ENCODE measurements at regions not wholly inside any gene's neighbourhood (a gene's known extent, or its start where the extent isn't known, plus 50 kb on each side); places are given as distances from the start of the nearest gene placed in this dataset.

- FAIRE-seq (peak; percentile 96), DNase-seq (ENCODE audit: low read depth in 1 of 2, low spot score in 2 of 2) (peak in 1 of 2 experiments; percentile 10)
- no peaks in the 10 kb centered on the region for H3K9me3 ChIP-seq (ENCODE audit: insufficient read depth in 2 of 2, low read depth in 1 of 2, low read length in 1 of 2)
- no peak overlapping the region for H3K56ac ChIP-seq (replicated peaks; ENCODE audit: insufficient read length, low read depth, low read length)
- no peaks in the 10 kb centered on the region for H4K20me1 ChIP-seq (replicated peaks in 1 of 2; ENCODE audit: control insufficient read depth in 1 of 2, insufficient read depth in 2 of 2, low read length in 2 of 2)
- H3K79me1 ChIP-seq (ENCODE audit: low read depth, low read length): no peaks in the 10 kb centered on the region
- CTCF ChIA-PET (ENCODE audit: partially characterized antibody): interaction anchor here (1.4 kb wide), 1 partner anchor 65 kb away, joined by 3 read pairs; no protein-coding TSS in a partner anchor
- no peak overlapping the region for H3K4ac ChIP-seq (replicated peaks; ENCODE audit: insufficient read length, low read depth, low read length)
- H4K5ac ChIP-seq (ENCODE audit: insufficient read length, low read depth, low read length): no peak overlapping the region
- POLR2A ChIA-PET (ENCODE audit: partially characterized antibody): no interaction called here
- H3K14ac ChIP-seq (ENCODE audit: insufficient read length): no peak overlapping the region
- H3K4me2 ChIP-seq (ENCODE audit: insufficient read depth in 1 of 2, low read depth in 2 of 2, low read length in 2 of 2): peak overlapping the region; percentile 39 to 53; a peak in 3 of 4 replicates
- H2BK5ac ChIP-seq (ENCODE audit: low read depth, low read length): no peak overlapping the region; the same call in 1 of the 2 replicates
- H3K23me2 ChIP-seq (ENCODE audit: low read depth, low read length): no peaks in the 10 kb centered on the region
- no peak overlapping the region for H3K9ac ChIP-seq (replicated peaks in 1 of 4; ENCODE audit: extremely low read depth in 1 of 4, low read depth in 3 of 4, low read length in 3 of 4)
- H3K18ac ChIP-seq (ENCODE audit: extremely low read depth, low read length): no peak overlapping the region; the same call in 1 of the 2 replicates
- no peak overlapping the region for H2BK20ac ChIP-seq (ENCODE audit: low read length)
- peak overlapping the region; percentile 41; the same call in 1 of the 2 replicates for H3K27ac ChIP-seq (ENCODE audit: low read depth, low read length)
- peak overlapping the region in 1 of 4 experiments; percentile 33; a peak in 2 of 8 replicates for H3K4me3 ChIP-seq (ENCODE audit: extremely low read depth in 1 of 4, insufficient read depth in 2 of 4, low read depth in 3 of 4, low read length in 4 of 4)
- no peaks in the 10 kb centered on the region for H3K79me2 ChIP-seq (ENCODE audit: control insufficient read depth in 1 of 2, insufficient read depth in 2 of 2, low read length in 2 of 2)
- H2AK5ac ChIP-seq (ENCODE audit: low read depth, low read length): no peak overlapping the region
- 0 out of 2 replicates have a peak overlapping the region, but pooled peaks have one; percentile 13 for H2BK12ac ChIP-seq (ENCODE audit: low read depth, low read length)
- no peak overlapping the region for H4K8ac ChIP-seq (ENCODE audit: extremely low read depth, insufficient read depth, low read length)
- no peaks in the 10 kb centered on the region for H3K27me3 ChIP-seq (replicated peaks in 1 of 4; ENCODE audit: control insufficient read depth in 3 of 4, extremely low read depth in 1 of 4, insufficient read depth in 3 of 4, low read length in 3 of 4)
- no peak overlapping the region for H2BK120ac ChIP-seq (replicated peaks; ENCODE audit: low read depth, low read length)
- no peak overlapping the region for H3K23ac ChIP-seq (ENCODE audit: insufficient read length)
- no peaks in the 10 kb centered on the region for H3K36me3 ChIP-seq (ENCODE audit: control insufficient read depth in 2 of 4, insufficient read depth in 4 of 4, low read length in 3 of 4)
- no peak overlapping the region for H4K91ac ChIP-seq (replicated peaks; ENCODE audit: insufficient read length, low read length)
- no peak overlapping the region for H2BK15ac ChIP-seq (ENCODE audit: low read length)
- peaks cover 0 to 9% (median 4%) of the 10 kb centered on the region in 4 experiments; a peak in 3 of 7 replicates for H3K4me1 ChIP-seq (replicated peaks in 1 of 4; ENCODE audit: control insufficient read depth in 3 of 4, insufficient read depth in 4 of 4, low read length in 3 of 4)
- H2AFZ ChIP-seq (ENCODE audit: low read length): 0 out of 2 replicates have a peak overlapping the region, but pooled peaks have one; percentile 25
- WGBS, 2 experiments (ENCODE audit: extremely low coverage in 1 of 2, insufficient coverage in 1 of 2, insufficient read length in 1 of 2, insufficient replicate concordance in 2 of 2, low coverage in 1 of 2, low lambda C conversion rate in 2 of 2, missing lambda C conversion rate in 1 of 2): 27% methylated on average over 3 of the region's 3 CpGs; no CpG with 5 or more reads in 1 of the 2 experiments
- TF ChIP-seq SAP30 (IDR thresholded peaks at IDR 0.05; ENCODE audit: insufficient read depth, insufficient replicate concordance, low read length): no peak
- no peak for TF ChIP-seq SP2 (IDR thresholded peaks at IDR 0.05; ENCODE audit: low read length)
- TF ChIP-seq MAFK (IDR thresholded peaks at IDR 0.05; ENCODE audit: low read depth, low read length): no peak
- no peak for TF ChIP-seq KDM5A (IDR thresholded peaks at IDR 0.05; ENCODE audit: low read length)
- no peak for TF ChIP-seq ZNF274 (IDR thresholded peaks at IDR 0.05; ENCODE audit: borderline replicate concordance, extremely low read depth, low read length)
- no peak for TF ChIP-seq CBX8 (IDR thresholded peaks at IDR 0.05; ENCODE audit: borderline replicate concordance, low read depth, low read length)
- TF ChIP-seq NANOG (IDR thresholded peaks at IDR 0.05; ENCODE audit: insufficient read depth, low read depth, low read length, poor library complexity, severe bottlenecking): no peak
- no peak for TF ChIP-seq TAF7 (optimal IDR thresholded peaks at IDR 0.05; ENCODE audit: borderline replicate concordance, low read depth, low read length)
- no peak for TF ChIP-seq E2F6 (IDR thresholded peaks at IDR 0.05)
- TF ChIP-seq CHD2 (IDR thresholded peaks at IDR 0.05; ENCODE audit: low read length): 0 out of 2 replicates have a peak, but pooled peaks have one; percentile 19
- 0 out of 2 replicates have a peak, but pooled peaks have one; percentile 37 for TF ChIP-seq TCF12 (IDR thresholded peaks at IDR 0.05; ENCODE audit: low read depth, low read length)
- TF ChIP-seq CEBPB (IDR thresholded peaks at IDR 0.05; ENCODE audit: low read depth, low read length): no peak
- no peak for TF ChIP-seq SIX5 (IDR thresholded peaks at IDR 0.05; ENCODE audit: low read depth, low read length)
Measured at GRCh38 chr1:99069146-99069545, 64.5 kb upstream of the PLPPR5 start.
